ENCODE measurements at regions not wholly inside any gene's neighbourhood (a gene's known extent, or its start where the extent isn't known, plus 50 kb on each side); places are given as distances from the start of the nearest gene placed in this dataset.

DNA sequence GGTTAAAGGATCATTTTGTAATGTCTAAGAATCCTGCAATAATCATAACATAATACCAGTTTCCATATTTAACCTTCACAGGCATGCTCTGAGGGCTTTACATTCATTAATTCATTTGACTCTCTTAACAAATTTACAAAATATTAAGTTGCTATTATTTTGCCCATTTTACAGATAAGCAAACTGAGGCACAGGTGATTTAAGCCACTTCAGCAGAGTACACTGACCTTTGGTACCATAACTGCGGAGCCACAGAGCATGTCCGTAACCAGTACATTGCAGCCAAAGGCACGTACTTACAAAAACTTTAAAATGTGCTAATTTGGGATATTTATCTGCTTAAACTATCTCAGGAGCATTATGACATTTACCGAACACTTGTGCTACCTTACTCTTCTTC lies 169.4 kb upstream of the MYO16 start:
- H3K36me3 ChIP-seq (ENCODE audit: low read depth): no peaks in the 10 kb centered on the region
- DNase-seq (ENCODE audit: low spot score): no peak
- peaks cover 13% of the 10 kb centered on the region for H3K4me1 ChIP-seq (ENCODE audit: insufficient read depth, poor library complexity, severe bottlenecking)
- TF ChIP-seq, protein P1, sequence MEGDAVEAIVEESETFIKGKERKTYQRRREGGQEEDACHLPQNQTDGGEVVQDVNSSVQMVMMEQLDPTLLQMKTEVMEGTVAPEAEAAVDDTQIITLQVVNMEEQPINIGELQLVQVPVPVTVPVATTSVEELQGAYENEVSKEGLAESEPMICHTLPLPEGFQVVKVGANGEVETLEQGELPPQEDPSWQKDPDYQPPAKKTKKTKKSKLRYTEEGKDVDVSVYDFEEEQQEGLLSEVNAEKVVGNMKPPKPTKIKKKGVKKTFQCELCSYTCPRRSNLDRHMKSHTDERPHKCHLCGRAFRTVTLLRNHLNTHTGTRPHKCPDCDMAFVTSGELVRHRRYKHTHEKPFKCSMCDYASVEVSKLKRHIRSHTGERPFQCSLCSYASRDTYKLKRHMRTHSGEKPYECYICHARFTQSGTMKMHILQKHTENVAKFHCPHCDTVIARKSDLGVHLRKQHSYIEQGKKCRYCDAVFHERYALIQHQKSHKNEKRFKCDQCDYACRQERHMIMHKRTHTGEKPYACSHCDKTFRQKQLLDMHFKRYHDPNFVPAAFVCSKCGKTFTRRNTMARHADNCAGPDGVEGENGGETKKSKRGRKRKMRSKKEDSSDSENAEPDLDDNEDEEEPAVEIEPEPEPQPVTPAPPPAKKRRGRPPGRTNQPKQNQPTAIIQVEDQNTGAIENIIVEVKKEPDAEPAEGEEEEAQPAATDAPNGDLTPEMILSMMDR (IDR thresholded peaks at IDR 0.05; ENCODE audit: poor library complexity, severe bottlenecking): no peak
- ATAC-seq (ENCODE audit: low read depth): no peak
- no peaks in the 10 kb centered on the region for H3K9me3 ChIP-seq (ENCODE audit: severe bottlenecking)
- no peaks in the 10 kb centered on the region for H3K27me3 ChIP-seq (ENCODE audit: insufficient read depth, poor library complexity, severe bottlenecking)
- no peak overlapping the region for H3K4me3 ChIP-seq (ENCODE audit: severe bottlenecking)
- no peak overlapping the region for H3K27ac ChIP-seq (ENCODE audit: poor library complexity, severe bottlenecking)

DNA sequence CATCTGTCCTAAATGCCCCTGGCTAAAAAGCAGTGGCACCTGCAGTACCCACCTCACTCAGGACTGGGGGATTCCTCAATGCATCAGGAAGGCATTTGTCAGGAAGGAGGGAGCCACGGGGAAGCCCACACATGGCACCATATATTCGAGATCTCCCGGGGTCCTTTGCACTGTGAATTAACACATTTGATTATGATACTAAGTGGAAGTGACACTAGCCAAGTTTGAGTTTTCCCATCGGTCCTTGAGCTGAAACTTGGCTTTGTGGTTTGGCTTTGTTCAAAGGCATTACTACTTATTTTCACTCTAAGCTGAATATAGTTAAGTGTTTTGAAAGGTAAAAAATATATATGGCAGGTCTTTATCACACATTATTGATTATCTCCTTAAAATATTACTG lies 168.7 kb upstream of the MYO16 start:
- H3K4me1 ChIP-seq (ENCODE audit: insufficient read depth, poor library complexity, severe bottlenecking): peaks cover 13% of the 10 kb centered on the region
- H3K9me3 ChIP-seq (ENCODE audit: severe bottlenecking): no peaks in the 10 kb centered on the region
- H3K27ac ChIP-seq (ENCODE audit: poor library complexity, severe bottlenecking): no peak overlapping the region
- H3K27me3 ChIP-seq (ENCODE audit: insufficient read depth, poor library complexity, severe bottlenecking): no peaks in the 10 kb centered on the region
- H3K4me3 ChIP-seq (ENCODE audit: severe bottlenecking): no peak overlapping the region
- no peak for DNase-seq (ENCODE audit: low spot score)
- H3K36me3 ChIP-seq (ENCODE audit: low read depth): no peaks in the 10 kb centered on the region
- TF ChIP-seq, protein P1 (IDR thresholded peaks at IDR 0.05; ENCODE audit: poor library complexity, severe bottlenecking): no peak
- no peak for ATAC-seq (ENCODE audit: low read depth)

DNA sequence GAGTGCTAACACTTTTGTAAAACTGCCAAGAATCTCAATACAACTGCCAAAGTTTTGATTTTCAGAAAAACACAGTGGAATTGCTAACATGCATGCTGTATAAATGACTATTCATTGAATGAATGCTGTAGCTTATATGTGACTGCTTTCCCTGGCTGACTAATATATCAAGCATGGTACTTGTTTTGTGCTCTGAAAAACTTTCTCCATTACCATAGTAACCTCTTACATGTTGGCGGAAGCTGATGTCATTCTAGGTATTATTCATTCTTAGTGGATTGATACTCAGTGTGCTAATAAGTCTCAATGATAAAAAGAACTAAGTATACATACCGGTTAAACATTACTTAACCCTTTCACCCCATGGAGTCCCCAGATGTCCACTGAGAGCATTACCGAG lies 166.1 kb upstream of the MYO16 start:
- Histone ChIP-seq H3K36me3 (ENCODE audit: low read depth) (no peaks in the 10 kb centered on the region), H3K9me3 (ENCODE audit: severe bottlenecking) (no peaks in the 10 kb centered on the region), H3K4me3 (ENCODE audit: severe bottlenecking) (no peak overlapping the region), H3K4me1 (ENCODE audit: insufficient read depth, poor library complexity, severe bottlenecking) (peaks cover 13% of the 10 kb centered on the region), H3K27me3 (ENCODE audit: insufficient read depth, poor library complexity, severe bottlenecking) (no peaks in the 10 kb centered on the region), H3K27ac (ENCODE audit: poor library complexity, severe bottlenecking) (peak overlapping the region; percentile 69)
- peak; percentile 100 for ATAC-seq (ENCODE audit: low read depth)
- no peak for DNase-seq (ENCODE audit: low spot score)
- TF ChIP-seq, protein P1 (IDR thresholded peaks at IDR 0.05; ENCODE audit: poor library complexity, severe bottlenecking): no peak

DNA sequence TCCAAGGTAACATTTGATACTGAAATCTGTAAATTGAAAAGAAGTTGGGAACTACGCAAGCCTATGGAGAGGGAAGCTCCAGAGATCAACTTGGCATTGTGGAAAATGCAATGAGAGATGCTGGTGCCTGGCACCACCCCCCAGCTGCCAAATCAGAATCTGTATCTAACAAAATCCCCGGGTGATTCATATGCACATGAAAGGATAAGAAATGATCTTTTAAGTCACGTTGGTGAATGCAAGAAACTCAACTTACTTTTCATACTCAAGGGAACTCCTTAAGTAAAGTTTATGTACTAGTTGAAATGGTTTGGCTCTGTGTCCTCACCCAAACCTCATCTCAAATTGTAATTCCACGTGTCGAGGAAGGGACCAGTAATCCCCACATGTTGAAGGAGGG lies 158.5 kb upstream of the MYO16 start:
- TF ChIP-seq, protein P1 (IDR thresholded peaks at IDR 0.05; ENCODE audit: poor library complexity, severe bottlenecking): no peak
- H3K27me3 ChIP-seq (ENCODE audit: insufficient read depth, poor library complexity, severe bottlenecking): no peaks in the 10 kb centered on the region
- no peak for DNase-seq (ENCODE audit: low spot score)
- no peaks in the 10 kb centered on the region for H3K36me3 ChIP-seq (ENCODE audit: low read depth)
- no peak overlapping the region for H3K4me3 ChIP-seq (ENCODE audit: severe bottlenecking)
- no peak overlapping the region for H3K27ac ChIP-seq (ENCODE audit: poor library complexity, severe bottlenecking)
- ATAC-seq (ENCODE audit: low read depth): no peak
- no peaks in the 10 kb centered on the region for H3K9me3 ChIP-seq (ENCODE audit: severe bottlenecking)
- no peaks in the 10 kb centered on the region for H3K4me1 ChIP-seq (ENCODE audit: insufficient read depth, poor library complexity, severe bottlenecking)

DNA sequence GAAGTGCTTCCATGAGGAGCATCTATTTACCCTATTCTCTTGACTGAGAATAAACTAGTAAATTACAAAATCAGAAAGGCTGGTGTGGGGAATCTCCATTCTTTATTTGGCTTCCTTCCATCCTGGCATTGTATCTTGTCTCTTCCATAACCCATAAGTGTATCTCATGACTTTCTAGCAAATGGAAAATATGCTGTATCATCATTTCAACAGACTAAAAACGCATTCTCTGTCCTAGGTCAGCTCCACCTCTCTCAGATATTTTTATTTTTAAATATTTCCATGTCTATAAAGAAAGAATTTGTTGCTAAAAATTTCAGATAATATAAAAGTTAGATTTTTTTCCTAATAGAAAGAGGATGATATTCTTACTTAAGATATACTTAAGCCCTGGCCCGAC lies 154.2 kb upstream of the MYO16 start:
- Histone ChIP-seq H3K9me3 (ENCODE audit: severe bottlenecking) (no peaks in the 10 kb centered on the region), H3K4me3 (ENCODE audit: severe bottlenecking) (no peak overlapping the region), H3K27ac (ENCODE audit: poor library complexity, severe bottlenecking) (no peak overlapping the region), H3K36me3 (ENCODE audit: low read depth) (no peaks in the 10 kb centered on the region), H3K27me3 (ENCODE audit: insufficient read depth, poor library complexity, severe bottlenecking) (no peaks in the 10 kb centered on the region), H3K4me1 (ENCODE audit: insufficient read depth, poor library complexity, severe bottlenecking) (no peaks in the 10 kb centered on the region)
- TF ChIP-seq, protein P1 (IDR thresholded peaks at IDR 0.05; ENCODE audit: poor library complexity, severe bottlenecking): no peak
- ATAC-seq (ENCODE audit: low read depth) (no peak), DNase-seq (ENCODE audit: low spot score) (no peak)
